ENCODE measurements at regions not wholly inside any gene's neighbourhood (a gene's known extent, or its start where the extent isn't known, plus 50 kb on each side); places are given as distances from the start of the nearest gene placed in this dataset.

- no peaks in the 10 kb centered on the region for H3K4me1 ChIP-seq (ENCODE audit: control insufficient read depth, insufficient read depth, low read length)
- ChIA-PET POLR2A (no interaction called here), CTCF (interaction anchor here (0.6 kb wide), 1 partner anchor 340 kb away, joined by 3 read pairs; no protein-coding TSS in a partner anchor)
- H3K9me3 ChIP-seq (ENCODE audit: control insufficient read depth, insufficient read depth, low read depth, low read length): no peaks in the 10 kb centered on the region
- H3K36me3 ChIP-seq (ENCODE audit: control insufficient read depth in 2 of 2, insufficient read depth in 1 of 2, low read length in 2 of 2): no peaks in the 10 kb centered on the region
- H3K4me3 ChIP-seq (ENCODE audit: low read depth, low read length): no peak overlapping the region
- H3K27ac ChIP-seq (ENCODE audit: extremely low read depth, low read depth, low read length): no peak overlapping the region
- TF ChIP-seq ZNF23 (tag by site-specific recombination; IDR thresholded peaks at IDR 0.05; ENCODE audit: borderline replicate concordance): no peak
- TF ChIP-seq ZBTB21 (tag by site-specific recombination; IDR thresholded peaks at IDR 0.05): no peak
- TF ChIP-seq ZNF10 (tag by site-specific recombination; IDR thresholded peaks at IDR 0.05): no peak
- TF ChIP-seq ZNF280D (tag by site-specific recombination; IDR thresholded peaks at IDR 0.05): no peak
- no peak for TF ChIP-seq SP2 (tag by site-specific recombination; IDR thresholded peaks at IDR 0.05)
- no peak for TF ChIP-seq ZNF416 (tag by site-specific recombination; IDR thresholded peaks at IDR 0.05)
- TF ChIP-seq ZNF146 (tag by site-specific recombination; IDR thresholded peaks at IDR 0.05): no peak
- no peak for TF ChIP-seq ZNF610 (tag by site-specific recombination; IDR thresholded peaks at IDR 0.05; ENCODE audit: borderline replicate concordance)
- TF ChIP-seq SP3 (tag by site-specific recombination; IDR thresholded peaks at IDR 0.05): no peak
- TF ChIP-seq IKZF3 (tag by site-specific recombination; IDR thresholded peaks at IDR 0.05): no peak
- no peak for TF ChIP-seq ZNF624 (tag by site-specific recombination; IDR thresholded peaks at IDR 0.05)
- TF ChIP-seq, protein P1, sequence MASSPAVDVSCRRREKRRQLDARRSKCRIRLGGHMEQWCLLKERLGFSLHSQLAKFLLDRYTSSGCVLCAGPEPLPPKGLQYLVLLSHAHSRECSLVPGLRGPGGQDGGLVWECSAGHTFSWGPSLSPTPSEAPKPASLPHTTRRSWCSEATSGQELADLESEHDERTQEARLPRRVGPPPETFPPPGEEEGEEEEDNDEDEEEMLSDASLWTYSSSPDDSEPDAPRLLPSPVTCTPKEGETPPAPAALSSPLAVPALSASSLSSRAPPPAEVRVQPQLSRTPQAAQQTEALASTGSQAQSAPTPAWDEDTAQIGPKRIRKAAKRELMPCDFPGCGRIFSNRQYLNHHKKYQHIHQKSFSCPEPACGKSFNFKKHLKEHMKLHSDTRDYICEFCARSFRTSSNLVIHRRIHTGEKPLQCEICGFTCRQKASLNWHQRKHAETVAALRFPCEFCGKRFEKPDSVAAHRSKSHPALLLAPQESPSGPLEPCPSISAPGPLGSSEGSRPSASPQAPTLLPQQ (tag by site-specific recombination; IDR thresholded peaks at IDR 0.05): no peak
- TF ChIP-seq ZNF776 (tag by site-specific recombination; IDR thresholded peaks at IDR 0.05; ENCODE audit: borderline replicate concordance): no peak
- no peak for TF ChIP-seq YY2 (tag by site-specific recombination; IDR thresholded peaks at IDR 0.05)
- TF ChIP-seq ZNF214 (tag by site-specific recombination; IDR thresholded peaks at IDR 0.05; ENCODE audit: borderline replicate concordance): no peak
- no peak for TF ChIP-seq WT1 (tag by site-specific recombination; IDR thresholded peaks at IDR 0.05)
- TF ChIP-seq ZFP3 (tag by site-specific recombination; IDR thresholded peaks at IDR 0.05; ENCODE audit: low read depth): no peak
- no peak for TF ChIP-seq ZNF324 (tag by site-specific recombination; IDR thresholded peaks at IDR 0.05)
- TF ChIP-seq MEIS1 (CRISPR knock-in tag; IDR thresholded peaks at IDR 0.05; ENCODE audit: borderline replicate concordance): no peak
Observed at GRCh38 chr4:188287169-188287894, 148.1 kb downstream of the TRIML1 start.

DNA sequence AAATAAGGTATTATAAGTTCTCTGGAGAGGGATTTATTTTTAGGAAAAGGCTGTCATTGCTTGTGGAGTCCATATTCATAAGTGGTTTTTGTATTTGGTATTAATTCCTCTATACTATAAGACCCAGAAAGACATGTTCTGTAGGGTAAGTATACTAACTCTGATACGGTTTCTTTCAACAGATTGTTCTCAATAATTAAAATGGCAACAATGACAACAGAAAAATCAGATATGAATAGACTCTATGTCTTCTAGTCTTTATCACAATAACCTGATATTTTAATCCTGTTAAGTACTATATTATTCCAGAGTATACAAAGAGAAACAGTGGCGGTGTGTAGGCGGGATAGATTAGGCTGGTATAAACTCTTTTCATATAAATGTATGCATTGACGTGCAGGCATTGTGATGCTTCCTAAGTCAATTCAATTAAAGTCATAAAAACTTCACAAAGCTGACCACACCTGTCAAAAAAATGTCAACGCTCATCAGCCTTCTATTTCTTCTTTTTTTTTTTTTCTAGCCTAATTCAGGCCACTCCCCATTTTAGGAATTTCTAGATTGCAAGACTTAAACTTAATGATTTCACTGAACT, 150.4 kb downstream of the TRIML1 start:
- H3K27ac ChIP-seq (ENCODE audit: extremely low read depth, low read depth, low read length): no peak overlapping the region
- H3K4me3 ChIP-seq (ENCODE audit: low read depth, low read length): no peak overlapping the region
- H3K9me3 ChIP-seq (ENCODE audit: control insufficient read depth, insufficient read depth, low read depth, low read length): no peaks in the 10 kb centered on the region
- ChIA-PET CTCF (no interaction called here), POLR2A (no interaction called here)
- no peaks in the 10 kb centered on the region for H3K4me1 ChIP-seq (ENCODE audit: control insufficient read depth, insufficient read depth, low read length)
- no peaks in the 10 kb centered on the region for H3K36me3 ChIP-seq (ENCODE audit: control insufficient read depth in 2 of 2, insufficient read depth in 1 of 2, low read length in 2 of 2)
- TF ChIP-seq ZNF677 (tag by site-specific recombination; IDR thresholded peaks at IDR 0.05) (no peak), ZSCAN30 (tag by site-specific recombination; IDR thresholded peaks at IDR 0.05) (no peak), ZNF2 (tag by site-specific recombination; IDR thresholded peaks at IDR 0.05) (no peak), ZNF510 (tag by site-specific recombination; IDR thresholded peaks at IDR 0.05; ENCODE audit: insufficient replicate concordance) (no peak), ZNF776 (tag by site-specific recombination; IDR thresholded peaks at IDR 0.05; ENCODE audit: borderline replicate concordance) (no peak), ZNF701 (tag by site-specific recombination; IDR thresholded peaks at IDR 0.05) (no peak), ZNF23 (tag by site-specific recombination; IDR thresholded peaks at IDR 0.05; ENCODE audit: borderline replicate concordance) (no peak)
- TF ChIP-seq, protein P2, sequence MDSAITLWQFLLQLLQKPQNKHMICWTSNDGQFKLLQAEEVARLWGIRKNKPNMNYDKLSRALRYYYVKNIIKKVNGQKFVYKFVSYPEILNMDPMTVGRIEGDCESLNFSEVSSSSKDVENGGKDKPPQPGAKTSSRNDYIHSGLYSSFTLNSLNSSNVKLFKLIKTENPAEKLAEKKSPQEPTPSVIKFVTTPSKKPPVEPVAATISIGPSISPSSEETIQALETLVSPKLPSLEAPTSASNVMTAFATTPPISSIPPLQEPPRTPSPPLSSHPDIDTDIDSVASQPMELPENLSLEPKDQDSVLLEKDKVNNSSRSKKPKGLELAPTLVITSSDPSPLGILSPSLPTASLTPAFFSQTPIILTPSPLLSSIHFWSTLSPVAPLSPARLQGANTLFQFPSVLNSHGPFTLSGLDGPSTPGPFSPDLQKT (IDR thresholded peaks at IDR 0.05; ENCODE audit: borderline replicate concordance, low read depth, low read length): no peak
- TF ChIP-seq, protein P3, sequence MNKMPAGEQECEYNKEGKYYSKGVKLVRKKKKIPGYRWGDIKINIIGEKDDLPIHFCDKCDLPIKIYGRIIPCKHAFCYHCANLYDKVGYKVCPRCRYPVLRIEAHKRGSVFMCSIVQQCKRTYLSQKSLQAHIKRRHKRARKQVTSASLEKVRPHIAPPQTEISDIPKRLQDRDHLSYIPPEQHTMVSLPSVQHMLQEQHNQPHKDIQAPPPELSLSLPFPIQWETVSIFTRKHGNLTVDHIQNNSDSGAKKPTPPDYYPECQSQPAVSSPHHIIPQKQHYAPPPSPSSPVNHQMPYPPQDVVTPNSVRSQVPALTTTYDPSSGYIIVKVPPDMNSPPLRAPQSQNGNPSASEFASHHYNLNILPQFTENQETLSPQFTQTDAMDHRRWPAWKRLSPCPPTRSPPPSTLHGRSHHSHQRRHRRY (tag by site-specific recombination; IDR thresholded peaks at IDR 0.05): no peak
- TF ChIP-seq, protein P4, sequence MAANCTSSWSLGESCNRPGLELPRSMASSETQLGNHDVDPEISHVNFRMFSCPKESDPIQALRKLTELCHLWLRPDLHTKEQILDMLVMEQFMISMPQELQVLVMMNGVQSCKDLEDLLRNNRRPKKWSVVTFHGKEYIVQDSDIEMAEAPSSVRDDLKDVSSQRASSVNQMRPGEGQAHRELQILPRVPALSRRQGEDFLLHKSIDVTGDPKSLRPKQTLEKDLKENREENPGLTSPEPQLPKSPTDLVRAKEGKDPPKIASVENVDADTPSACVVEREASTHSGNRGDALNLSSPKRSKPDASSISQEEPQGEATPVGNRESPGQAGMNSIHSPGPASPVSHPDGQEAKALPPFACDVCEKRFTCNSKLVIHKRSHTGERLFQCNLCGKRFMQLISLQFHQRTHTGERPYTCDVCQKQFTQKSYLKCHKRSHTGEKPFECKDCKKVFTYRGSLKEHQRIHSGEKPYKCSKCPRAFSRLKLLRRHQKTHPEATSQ (tag by site-specific recombination; IDR thresholded peaks at IDR 0.05): no peak
